OCI-M2 (cell line): ENCODE measurements at regions not wholly inside any gene's neighbourhood (a gene's known extent, or its start where the extent isn't known, plus 50 kb on each side); places are given as distances from the start of the nearest gene placed in this dataset.
"Not testable (repeated sequence)": the region's sequence is repeated elsewhere in the genome, so short reads cannot be mapped to it uniquely, and the experiment has no call there.

Experiments used
- DNase-seq: peaks from one replicate; lab custom pipeline; 2025; ENCODE audit not compliant: unreplicated experiment; lab: John Stamatoyannopoulos, UW

GRCh38 chr6:81625216-81625615, 127.3 kb downstream of the TENT5A start:
- no peak for DNase-seq

- DNase-seq, result no peak
Measured at GRCh38 chr6:81624453-81624852, 128.0 kb downstream of the TENT5A start.

- DNase-seq, result no peak
Measured at GRCh38 chr6:81623106-81623759, 129.2 kb downstream of the TENT5A start.

- DNase-seq, result no peak
Measured at GRCh38 chr6:81621816-81622395, 130.6 kb downstream of the TENT5A start.

- no peak for DNase-seq
Measured at GRCh38 chr6:81614292-81614691, 138.2 kb downstream of the TENT5A start.

GRCh38 chr6:81613606-81614005, 138.9 kb downstream of the TENT5A start:
- no peak for DNase-seq

GRCh38 chr6:81612136-81612535, 140.3 kb downstream of the TENT5A start:
- DNase-seq, result no peak

- DNase-seq, result no peak
Measured at GRCh38 chr6:81609736-81610135, 142.7 kb downstream of the TENT5A start.

GRCh38 chr6:81608776-81609175, 143.7 kb downstream of the TENT5A start:
- no peak for DNase-seq

GRCh38 chr6:81606965-81607381, 145.5 kb downstream of the TENT5A start:
- DNase-seq, result no peak

- no peak for DNase-seq
Measured at GRCh38 chr6:81605526-81605925, 147.0 kb downstream of the TENT5A start.

GRCh38 chr6:81601918-81602317, 150.6 kb downstream of the TENT5A start:
- no peak for DNase-seq

GRCh38 chr6:81600488-81600887, 152.0 kb downstream of the TENT5A start:
- not testable (repeated sequence) for DNase-seq

GRCh38 chr6:81594501-81594900, 158.0 kb downstream of the TENT5A start:
- DNase-seq, result no peak

GRCh38 chr6:81590314-81590691, 162.2 kb downstream of the TENT5A start:
- no peak for DNase-seq

GRCh38 chr6:81589465-81590313, 162.8 kb downstream of the TENT5A start:
- DNase-seq, result no peak

GRCh38 chr6:81585686-81586085, 166.8 kb downstream of the TENT5A start:
- DNase-seq, result not testable (repeated sequence)

- not testable (repeated sequence) for DNase-seq
Measured at GRCh38 chr6:81584156-81584555, 168.3 kb downstream of the TENT5A start.

- no peak for DNase-seq
Measured at GRCh38 chr6:81575442-81575841, 177.0 kb downstream of the TENT5A start.

GRCh38 chr6:81572020-81572419, 180.5 kb downstream of the TENT5A start:
- DNase-seq, result no peak

- no peak for DNase-seq
Measured at GRCh38 chr6:81570681-81571080, 181.8 kb downstream of the TENT5A start.

- no peak for DNase-seq
Measured at GRCh38 chr6:81568973-81569372, 183.5 kb downstream of the TENT5A start.
